Neuronal stem cell (in vitro differentiated cells): ENCODE measurements at regions not wholly inside any gene's neighbourhood (a gene's known extent, or its start where the extent isn't known, plus 50 kb on each side); places are given as distances from the start of the nearest gene placed in this dataset.

ENCODE experiments used
- DNase-seq: peaks from one replicate; pipeline ENCODE4 v3.0.0-alpha.2; 2013; ENCODE audit warnings: low spot score
- H2AFZ ChIP-seq: one replicate; pipeline ENCODE4 v1.6.1; 2013; ENCODE audit warnings: mild to moderate bottlenecking, low read length, inconsistent platforms
- H2AK5ac ChIP-seq: 2 replicates; pipeline ENCODE4 v1.6.1; 2013; ENCODE audit warnings: low read depth, mild to moderate bottlenecking, inconsistent platforms, low read length, moderate library complexity, mixed read lengths
- H2BK120ac ChIP-seq: 2 replicates; pipeline ENCODE4 v1.6.1; 2013; ENCODE audit warnings: low read depth, mild to moderate bottlenecking, inconsistent platforms, low read length, moderate library complexity, mixed read lengths
- H2BK12ac ChIP-seq: one replicate; pipeline ENCODE4 v1.6.1; 2013; ENCODE audit warnings: low read length, inconsistent platforms
- H2BK15ac ChIP-seq: 2 replicates; pipeline ENCODE4 v1.6.1; 2013; ENCODE audit warnings: mild to moderate bottlenecking, low read length, inconsistent platforms, mixed read lengths
- H2BK5ac ChIP-seq: one replicate; pipeline ENCODE4 v1.6.1; 2013; ENCODE audit warnings: inconsistent platforms, mild to moderate bottlenecking, low read length, moderate library complexity
- H3K14ac ChIP-seq: one replicate; pipeline ENCODE4 v1.6.1; 2013; ENCODE audit warnings: low read length, inconsistent platforms
- H3K18ac ChIP-seq: 2 replicates; pipeline ENCODE4 v1.6.1; 2013; ENCODE audit warnings: low read length, inconsistent platforms
- H3K23ac ChIP-seq: 2 replicates; pipeline ENCODE4 v1.6.1; 2013; ENCODE audit warnings: low read depth, mild to moderate bottlenecking, mixed read lengths, low read length, inconsistent platforms; ENCODE audit not compliant: poor library complexity
- H3K27ac ChIP-seq: replicated peaks from 3 replicates; pipeline ENCODE4 v1.5.1; 2013; ENCODE audit warnings: low read length, inconsistent platforms
- H3K27me3 ChIP-seq, 3 experiments: 2 replicates each; pipeline ENCODE4 v1.6.1; 2013; ENCODE audit warnings: low read length in 3 of 3, mild to moderate bottlenecking in 2 of 3, inconsistent platforms in 1 of 3, low read depth in 1 of 3, mixed read lengths in 1 of 3, moderate library complexity in 1 of 3; ENCODE audit not compliant: control insufficient read depth in 3 of 3, insufficient read depth in 3 of 3
- H3K36me3 ChIP-seq, 2 donors: replicated peaks in 1 of 2; 2 replicates each; pipeline ENCODE4 v1.6.1; 2013; ENCODE audit warnings: low read length in 2 of 2; ENCODE audit not compliant: control insufficient read depth in 2 of 2, insufficient read depth in 2 of 2
- H3K4ac ChIP-seq: 2 replicates; pipeline ENCODE4 v1.6.1; 2013; ENCODE audit warnings: inconsistent platforms, mild to moderate bottlenecking, low read length, moderate library complexity
- H3K4me1 ChIP-seq, 2 donors: 1 replicate in 1 of 2; 2 replicates in 1 of 2; pipeline ENCODE4 v1.6.1; 2013; ENCODE audit warnings: low read length in 2 of 2, low read depth in 1 of 2; ENCODE audit not compliant: control insufficient read depth in 2 of 2, insufficient read depth in 1 of 2
- H3K4me2 ChIP-seq: one replicate; pipeline ENCODE4 v1.6.1; 2013; ENCODE audit warnings: mild to moderate bottlenecking, low read length, inconsistent platforms; ENCODE audit not compliant: insufficient read depth, poor library complexity, severe bottlenecking
- H3K4me3 ChIP-seq, 2 donors: 2 replicates each; pipeline ENCODE4 v1.5.1; 2013; ENCODE audit warnings: low read length in 2 of 2, mild to moderate bottlenecking in 2 of 2, inconsistent platforms in 1 of 2, moderate library complexity in 1 of 2
- H3K79me1 ChIP-seq: one replicate; pipeline ENCODE4 v1.6.1; 2013; ENCODE audit warnings: low read depth, mild to moderate bottlenecking, inconsistent platforms, low read length, moderate library complexity
- H3K9ac ChIP-seq: one replicate; pipeline ENCODE4 v1.6.1; 2013; ENCODE audit warnings: mild to moderate bottlenecking, low read depth, low read length, inconsistent platforms; ENCODE audit not compliant: poor library complexity
- H3K9me3 ChIP-seq, 2 donors: replicated peaks in 1 of 2; 2 replicates each; pipeline versions ENCODE3 to v1.6.1; 2013; ENCODE audit warnings: low read length in 2 of 2, mild to moderate bottlenecking in 2 of 2, inconsistent platforms in 1 of 2, low read depth in 1 of 2, mixed read lengths in 1 of 2, moderate library complexity in 1 of 2; ENCODE audit not compliant: control insufficient read depth in 2 of 2, insufficient read depth in 1 of 2
- H4K8ac ChIP-seq: one replicate; pipeline ENCODE4 v1.6.1; 2013; ENCODE audit warnings: low read depth, mild to moderate bottlenecking, inconsistent platforms, low read length, moderate library complexity
- H4K91ac ChIP-seq: one replicate; pipeline ENCODE4 v1.6.1; 2013; ENCODE audit warnings: low read length, low read depth, mild to moderate bottlenecking, inconsistent platforms; ENCODE audit not compliant: poor library complexity
- WGBS, 2 donors: extraction: QIAGEN DNeasy Blood & Tissue Kit; methylation state at CpG; one replicate each; pipeline ENCODE4 v1.1.7; 2013; ENCODE audit warnings: missing lambda C conversion rate in 2 of 2, mixed read lengths in 1 of 2; ENCODE audit not compliant: insufficient read length in 2 of 2, insufficient replicate concordance in 1 of 2; ENCODE audit errors: extremely low coverage in 2 of 2; 5-methylcytosine and 5-hydroxymethylcytosine counted together

DNA sequence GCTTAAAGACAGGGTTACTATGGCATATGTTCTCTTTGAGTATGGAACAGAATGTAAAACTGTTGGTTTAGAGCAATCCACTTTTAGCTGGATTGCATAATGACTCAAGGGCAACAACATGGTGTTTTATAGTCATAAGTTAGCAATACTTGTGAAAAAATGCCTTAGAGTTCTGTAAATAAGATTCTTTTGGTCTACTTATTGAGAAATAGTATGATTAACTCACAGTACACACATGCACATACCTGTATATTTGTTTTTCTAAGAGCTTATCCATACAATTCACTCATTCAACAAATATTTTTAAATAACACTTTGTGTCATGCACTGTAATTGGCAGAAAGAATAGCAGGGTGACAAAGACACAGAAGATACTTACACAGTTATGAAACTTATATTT lies 1415.5 kb downstream of the PCDH7 start:
- H2BK15ac ChIP-seq: no peak overlapping the region
- no peak for DNase-seq
- no peak overlapping the region for H3K4ac ChIP-seq
- no peak overlapping the region for H4K91ac ChIP-seq
- H4K8ac ChIP-seq: no peak overlapping the region
- no peak overlapping the region for H2BK12ac ChIP-seq
- H3K14ac ChIP-seq: no peak overlapping the region
- H3K9me3 ChIP-seq: peaks cover 0 to 4% of the 10 kb centered on the region in 2 donors
- peaks cover 0 to 5% of the 10 kb centered on the region in 2 donors for H3K4me1 ChIP-seq
- H3K27ac ChIP-seq: no peak overlapping the region
- H3K4me2 ChIP-seq: no peak overlapping the region
- no peaks in the 10 kb centered on the region for H3K36me3 ChIP-seq
- no peaks in the 10 kb centered on the region for H3K79me1 ChIP-seq
- H3K27me3 ChIP-seq: no peaks in the 10 kb centered on the region
- no peak overlapping the region for H2BK5ac ChIP-seq
- H2AFZ ChIP-seq: no peak overlapping the region
- H2BK120ac ChIP-seq: no peak overlapping the region
- no peak overlapping the region for H2AK5ac ChIP-seq
- H3K4me3 ChIP-seq: no peak overlapping the region
- no peak overlapping the region for H3K23ac ChIP-seq
- no peak overlapping the region for H3K9ac ChIP-seq
- H3K18ac ChIP-seq: no peak overlapping the region

DNA sequence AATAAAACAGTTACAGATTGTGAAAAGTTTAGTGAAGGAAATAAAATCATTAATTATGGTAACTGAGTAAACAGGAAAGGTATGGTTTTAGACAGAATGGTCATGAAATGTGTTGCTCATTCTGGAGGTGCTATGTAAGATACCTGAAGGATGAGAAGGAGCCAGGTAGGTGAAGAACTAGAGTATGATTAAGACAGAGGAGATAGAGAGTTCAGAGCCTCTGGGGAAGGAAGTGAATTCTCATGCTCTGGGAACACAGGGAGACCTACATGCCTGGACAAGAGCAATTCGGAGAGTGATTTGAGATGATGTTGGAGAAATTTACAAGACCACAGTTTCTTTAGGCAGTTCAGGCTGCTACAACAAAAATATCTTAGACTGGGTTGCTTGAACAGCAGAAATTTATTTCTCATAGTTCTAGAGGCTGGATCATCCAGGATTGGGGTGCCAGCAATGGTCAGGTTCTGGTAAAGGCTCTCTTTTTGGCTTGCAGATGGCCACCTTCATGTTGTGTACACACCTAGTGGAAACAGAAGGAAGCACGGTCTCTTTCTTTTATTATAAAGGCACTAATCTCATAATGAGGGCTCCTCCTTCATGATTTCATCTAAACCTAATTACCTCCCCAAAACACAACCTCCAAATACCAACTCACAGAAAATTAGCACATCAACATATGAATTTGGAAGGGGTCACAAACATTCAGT lies 1416.1 kb downstream of the PCDH7 start:
- Histone ChIP-seq H3K23ac (no peak overlapping the region), H3K36me3 (no peaks in the 10 kb centered on the region), H3K79me1 (no peaks in the 10 kb centered on the region), H3K9ac (no peak overlapping the region), H3K4me3 (no peak overlapping the region), H2BK5ac (no peak overlapping the region), H3K27me3 (no peaks in the 10 kb centered on the region), H3K9me3 (peaks cover 0 to 4% of the 10 kb centered on the region in 2 donors), H3K4me1 (peaks cover 0 to 6% of the 10 kb centered on the region in 2 donors), H2BK15ac (no peak overlapping the region), H3K27ac (no peak overlapping the region), H2BK12ac (no peak overlapping the region), H2BK120ac (no peak overlapping the region), H3K4me2 (no peak overlapping the region), H3K14ac (no peak overlapping the region), H4K8ac (no peak overlapping the region), H3K18ac (no peak overlapping the region), H3K4ac (no peak overlapping the region), H2AK5ac (no peak overlapping the region), H4K91ac (no peak overlapping the region), H2AFZ (no peak overlapping the region)
- no CpG with 5 or more reads among the region's 2 CpGs for WGBS, 2 donors
- DNase-seq: no peak

DNA sequence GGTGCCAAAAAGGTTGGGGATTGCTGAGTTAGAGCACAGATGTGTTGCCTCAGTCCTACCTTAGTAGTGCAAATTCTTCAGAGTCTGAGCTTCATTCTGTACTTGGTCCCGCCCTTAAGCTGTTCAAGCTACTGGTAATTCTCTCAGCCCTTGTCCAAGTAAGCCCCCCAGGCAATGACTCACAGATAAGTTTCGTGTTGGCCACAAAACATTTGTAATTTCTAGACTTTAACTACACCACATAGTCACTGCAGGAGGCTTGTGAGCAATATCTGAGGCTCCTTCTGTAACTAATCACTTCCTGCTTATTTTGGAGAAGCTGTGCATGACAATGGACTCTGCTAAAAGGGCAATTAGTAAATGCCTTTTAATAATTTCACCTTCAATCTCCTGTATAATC lies 1420.5 kb downstream of the PCDH7 start:
- Histone ChIP-seq H2BK12ac (no peak overlapping the region), H2BK5ac (no peak overlapping the region), H3K9me3 (no peaks in the 10 kb centered on the region), H3K23ac (no peak overlapping the region), H3K14ac (no peak overlapping the region), H2BK15ac (no peak overlapping the region), H3K4me3 (no peak overlapping the region), H3K9ac (no peak overlapping the region), H3K4me2 (no peak overlapping the region), H3K18ac (no peak overlapping the region), H2AK5ac (no peak overlapping the region), H3K36me3 (no peaks in the 10 kb centered on the region), H3K27me3 (no peaks in the 10 kb centered on the region), H3K4ac (no peak overlapping the region), H2BK120ac (no peak overlapping the region), H3K27ac (no peak overlapping the region), H2AFZ (peak overlapping the region; percentile 22), H4K91ac (no peak overlapping the region), H3K4me1 (peaks cover 0 to 3% of the 10 kb centered on the region in 2 donors), H4K8ac (no peak overlapping the region), H3K79me1 (no peaks in the 10 kb centered on the region)
- no CpG with 5 or more reads among the region's 2 CpGs for WGBS, 2 donors
- no peak for DNase-seq

DNA sequence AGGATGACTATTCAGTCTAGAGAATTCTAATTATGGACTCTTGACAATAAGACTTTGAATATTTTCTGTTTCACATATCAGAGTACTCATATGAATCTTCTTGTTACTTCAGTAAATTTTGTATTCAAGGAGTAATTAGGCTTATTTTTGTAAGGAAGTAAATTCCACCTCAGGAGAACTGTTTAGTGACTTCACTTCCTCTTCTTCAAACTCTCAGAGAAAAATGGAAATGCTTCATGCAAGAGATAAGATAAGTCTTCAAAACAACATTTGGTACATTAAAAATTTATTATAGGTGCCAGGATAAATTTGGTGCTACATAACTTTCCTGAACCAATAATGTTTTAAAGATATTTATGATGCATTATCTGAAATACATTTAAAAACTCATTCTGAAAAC lies 1421.9 kb downstream of the PCDH7 start:
- Histone ChIP-seq H3K14ac (no peak overlapping the region), H2AK5ac (no peak overlapping the region), H4K91ac (no peak overlapping the region), H3K27ac (no peak overlapping the region), H2BK120ac (no peak overlapping the region), H3K23ac (no peak overlapping the region), H3K36me3 (no peaks in the 10 kb centered on the region), H4K8ac (no peak overlapping the region), H2BK5ac (no peak overlapping the region), H3K18ac (no peak overlapping the region), H3K9ac (no peak overlapping the region), H3K4ac (no peak overlapping the region), H3K27me3 (no peaks in the 10 kb centered on the region), H3K4me2 (no peak overlapping the region), H3K4me3 (no peak overlapping the region), H2BK12ac (no peak overlapping the region), H2AFZ (no peak overlapping the region), H3K79me1 (no peaks in the 10 kb centered on the region), H3K9me3 (no peaks in the 10 kb centered on the region), H3K4me1 (peaks cover 0 to 3% of the 10 kb centered on the region in 2 donors), H2BK15ac (no peak overlapping the region)
- no peak for DNase-seq
